ENCODE measurements at regions not wholly inside any gene's neighbourhood (a gene's known extent, or its start where the extent isn't known, plus 50 kb on each side); places are given as distances from the start of the nearest gene placed in this dataset.

DNA sequence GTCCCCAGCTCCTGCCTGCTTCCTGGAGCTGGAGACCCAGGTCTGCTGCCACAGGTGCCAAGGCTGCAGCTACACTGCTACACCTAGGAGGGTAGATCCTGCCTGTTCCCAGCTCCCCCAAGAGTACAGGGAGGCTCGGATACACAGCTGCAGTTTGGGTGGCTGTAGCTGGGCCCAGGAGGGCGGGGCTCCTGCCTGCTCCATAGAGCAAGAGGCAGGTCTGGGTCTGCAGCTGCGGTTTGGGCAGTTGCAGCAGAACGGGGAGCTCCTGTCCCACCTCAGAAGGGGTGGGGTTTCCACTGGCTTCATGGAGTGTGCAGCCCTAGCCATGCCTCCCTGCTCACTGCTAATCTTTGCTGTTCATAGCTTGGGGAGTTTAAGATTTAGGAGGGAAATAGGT is 199.0 kb downstream of the NUFIP1 start:
- TF ChIP-seq EZH2 (optimal IDR thresholded peaks at IDR 0.05; ENCODE audit: low read depth, low read length) = no peak
- Histone ChIP-seq H3K9ac (ENCODE audit: low read length) (no peak overlapping the region), H3K4me3 (ENCODE audit: low read length) (no peak overlapping the region), H2AFZ (ENCODE audit: low read length) (no peak overlapping the region), H3K36me3 (replicated peaks; ENCODE audit: insufficient read depth, low read length) (no peaks in the 10 kb centered on the region), H3K4me2 (ENCODE audit: low read depth, low read length) (no peak overlapping the region), H3K27me3 (replicated peaks; ENCODE audit: insufficient read depth, low read length) (no peaks in the 10 kb centered on the region), H3F3A (ENCODE audit: insufficient read depth, low read length) (no peaks in the 10 kb centered on the region), H3K27ac (ENCODE audit: low read length) (no peak overlapping the region), H3K9me2 (replicated peaks; ENCODE audit: insufficient read depth, low read length) (no peaks in the 10 kb centered on the region), H3K9me3 (replicated peaks; ENCODE audit: insufficient read depth, low read length) (no peaks in the 10 kb centered on the region), H4K20me1 (ENCODE audit: insufficient read depth, low read length) (no peaks in the 10 kb centered on the region), H3K4me1 (ENCODE audit: low read length) (no peaks in the 10 kb centered on the region), H3K79me2 (ENCODE audit: low read length) (no peaks in the 10 kb centered on the region)
- DNase-seq = no peak

DNA sequence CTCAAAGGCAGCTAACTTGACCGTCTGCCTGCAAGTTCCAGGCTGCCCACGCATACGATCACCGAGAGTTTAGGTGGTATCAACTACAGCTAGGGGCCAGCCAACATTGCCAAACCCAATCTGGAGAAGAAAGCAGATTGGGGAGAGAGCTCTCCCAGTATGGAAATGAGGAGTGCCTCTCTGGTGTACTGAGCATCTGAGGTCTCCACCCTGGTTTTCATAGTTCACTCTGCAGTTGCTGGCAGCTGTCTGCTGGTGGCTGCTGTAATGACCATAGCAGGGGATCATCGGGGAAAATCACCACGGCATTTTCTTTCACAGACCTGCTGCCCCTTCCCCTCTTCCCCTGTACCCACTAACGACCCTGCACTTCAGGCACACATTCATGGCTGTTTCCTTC is 201.7 kb downstream of the NUFIP1 start:
- no peak overlapping the region for H3K4me2 ChIP-seq (ENCODE audit: low read depth, low read length)

DNA sequence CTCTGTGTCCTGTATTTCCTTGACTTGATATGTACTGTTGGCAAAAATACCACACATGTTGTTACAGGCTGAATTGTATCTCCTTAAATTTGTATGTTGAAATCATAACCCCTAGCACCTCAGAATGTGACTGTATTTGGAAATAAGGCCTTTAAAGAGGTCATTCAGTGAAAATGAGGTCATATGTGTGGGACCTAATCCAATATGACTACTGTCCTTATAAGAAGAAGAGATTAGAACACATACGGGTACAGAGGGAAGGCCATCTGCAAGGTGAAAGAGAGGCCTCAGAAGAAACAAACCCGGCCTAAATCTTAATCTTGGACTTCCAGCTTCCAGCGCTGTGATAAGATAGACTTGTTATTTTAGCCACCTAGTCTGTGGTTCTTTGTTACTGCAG is 202.5 kb downstream of the NUFIP1 start:
- H3K79me2 ChIP-seq (ENCODE audit: low read length) = no peaks in the 10 kb centered on the region
- no peak for DNase-seq
- H3K4me3 ChIP-seq (ENCODE audit: low read length) = no peak overlapping the region
- H4K20me1 ChIP-seq (ENCODE audit: insufficient read depth, low read length) = no peaks in the 10 kb centered on the region
- no peaks in the 10 kb centered on the region for H3K27me3 ChIP-seq (replicated peaks; ENCODE audit: insufficient read depth, low read length)
- H3K4me1 ChIP-seq (ENCODE audit: low read length) = no peaks in the 10 kb centered on the region
- H3F3A ChIP-seq (ENCODE audit: insufficient read depth, low read length) = no peaks in the 10 kb centered on the region
- H3K4me2 ChIP-seq (ENCODE audit: low read depth, low read length) = no peak overlapping the region
- TF ChIP-seq, protein P1, sequence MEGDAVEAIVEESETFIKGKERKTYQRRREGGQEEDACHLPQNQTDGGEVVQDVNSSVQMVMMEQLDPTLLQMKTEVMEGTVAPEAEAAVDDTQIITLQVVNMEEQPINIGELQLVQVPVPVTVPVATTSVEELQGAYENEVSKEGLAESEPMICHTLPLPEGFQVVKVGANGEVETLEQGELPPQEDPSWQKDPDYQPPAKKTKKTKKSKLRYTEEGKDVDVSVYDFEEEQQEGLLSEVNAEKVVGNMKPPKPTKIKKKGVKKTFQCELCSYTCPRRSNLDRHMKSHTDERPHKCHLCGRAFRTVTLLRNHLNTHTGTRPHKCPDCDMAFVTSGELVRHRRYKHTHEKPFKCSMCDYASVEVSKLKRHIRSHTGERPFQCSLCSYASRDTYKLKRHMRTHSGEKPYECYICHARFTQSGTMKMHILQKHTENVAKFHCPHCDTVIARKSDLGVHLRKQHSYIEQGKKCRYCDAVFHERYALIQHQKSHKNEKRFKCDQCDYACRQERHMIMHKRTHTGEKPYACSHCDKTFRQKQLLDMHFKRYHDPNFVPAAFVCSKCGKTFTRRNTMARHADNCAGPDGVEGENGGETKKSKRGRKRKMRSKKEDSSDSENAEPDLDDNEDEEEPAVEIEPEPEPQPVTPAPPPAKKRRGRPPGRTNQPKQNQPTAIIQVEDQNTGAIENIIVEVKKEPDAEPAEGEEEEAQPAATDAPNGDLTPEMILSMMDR (IDR thresholded peaks at IDR 0.05; ENCODE audit: low read length) = no peak
- TF ChIP-seq EZH2 (optimal IDR thresholded peaks at IDR 0.05; ENCODE audit: low read depth, low read length) (no peak), EZH2phosphoT487 (IDR thresholded peaks at IDR 0.05; ENCODE audit: low read length) (no peak)
- H3K9me2 ChIP-seq (replicated peaks; ENCODE audit: insufficient read depth, low read length) = no peaks in the 10 kb centered on the region
- no peak overlapping the region for H3K9ac ChIP-seq (ENCODE audit: low read length)
- H3K27ac ChIP-seq (ENCODE audit: low read length) = no peak overlapping the region
- H3K36me3 ChIP-seq (replicated peaks; ENCODE audit: insufficient read depth, low read length) = no peaks in the 10 kb centered on the region
- H2AFZ ChIP-seq (ENCODE audit: low read length) = no peak overlapping the region
- no peaks in the 10 kb centered on the region for H3K9me3 ChIP-seq (replicated peaks; ENCODE audit: insufficient read depth, low read length)

More for the DNA sequence above, 201.7 kb downstream of the NUFIP1 start:
- H3K4me1 ChIP-seq (ENCODE audit: low read length) = no peaks in the 10 kb centered on the region
- H4K20me1 ChIP-seq (ENCODE audit: insufficient read depth, low read length) = no peaks in the 10 kb centered on the region
- no peaks in the 10 kb centered on the region for H3K27me3 ChIP-seq (replicated peaks; ENCODE audit: insufficient read depth, low read length)
- no peaks in the 10 kb centered on the region for H3K9me2 ChIP-seq (replicated peaks; ENCODE audit: insufficient read depth, low read length)
- no peak overlapping the region for H3K9ac ChIP-seq (ENCODE audit: low read length)
- H3K9me3 ChIP-seq (replicated peaks; ENCODE audit: insufficient read depth, low read length) = no peaks in the 10 kb centered on the region
- H3K4me3 ChIP-seq (ENCODE audit: low read length) = no peak overlapping the region
- H2AFZ ChIP-seq (ENCODE audit: low read length) = no peak overlapping the region
- no peak for DNase-seq
- no peak overlapping the region for H3K27ac ChIP-seq (ENCODE audit: low read length)
- no peaks in the 10 kb centered on the region for H3K79me2 ChIP-seq (ENCODE audit: low read length)
- no peaks in the 10 kb centered on the region for H3K36me3 ChIP-seq (replicated peaks; ENCODE audit: insufficient read depth, low read length)
- no peaks in the 10 kb centered on the region for H3F3A ChIP-seq (ENCODE audit: insufficient read depth, low read length)
- TF ChIP-seq, protein P1 (IDR thresholded peaks at IDR 0.05; ENCODE audit: low read length) = no peak
- no peak for TF ChIP-seq EZH2 (optimal IDR thresholded peaks at IDR 0.05; ENCODE audit: low read depth, low read length)
- no peak for TF ChIP-seq EZH2phosphoT487 (IDR thresholded peaks at IDR 0.05; ENCODE audit: low read length)

DNA sequence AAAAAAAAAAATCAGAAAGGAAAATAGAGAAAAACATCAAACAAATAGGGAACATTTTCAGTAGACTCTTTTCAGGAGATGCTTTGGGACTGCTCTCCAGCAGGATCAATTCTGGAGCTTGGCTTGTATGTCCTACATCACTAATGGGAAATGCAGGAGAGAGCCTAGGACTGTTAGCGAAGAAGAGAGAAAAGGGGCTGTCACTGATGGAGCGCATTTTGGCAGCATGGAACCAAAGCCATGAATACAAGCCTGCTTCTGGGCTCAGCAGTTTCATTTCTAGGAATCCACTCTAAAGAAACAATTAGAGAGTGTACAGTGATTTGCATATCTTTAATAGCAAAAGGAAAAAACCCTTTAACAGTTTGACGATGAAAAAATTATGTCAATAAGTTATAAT is 203.9 kb downstream of the NUFIP1 start:
- no peak for TF ChIP-seq EZH2 (optimal IDR thresholded peaks at IDR 0.05; ENCODE audit: low read depth, low read length)
- no peak for TF ChIP-seq EZH2phosphoT487 (IDR thresholded peaks at IDR 0.05; ENCODE audit: low read length)
- TF ChIP-seq, protein P1 (IDR thresholded peaks at IDR 0.05; ENCODE audit: low read length) = no peak
- no peaks in the 10 kb centered on the region for H3K36me3 ChIP-seq (replicated peaks; ENCODE audit: insufficient read depth, low read length)
- no peak overlapping the region for H2AFZ ChIP-seq (ENCODE audit: low read length)
- H3K9me3 ChIP-seq (replicated peaks; ENCODE audit: insufficient read depth, low read length) = no peaks in the 10 kb centered on the region
- H3K9ac ChIP-seq (ENCODE audit: low read length) = no peak overlapping the region
- no peak overlapping the region for H3K4me2 ChIP-seq (ENCODE audit: low read depth, low read length)
- no peaks in the 10 kb centered on the region for H3K79me2 ChIP-seq (ENCODE audit: low read length)
- no peaks in the 10 kb centered on the region for H3K9me2 ChIP-seq (replicated peaks; ENCODE audit: insufficient read depth, low read length)
- H3F3A ChIP-seq (ENCODE audit: insufficient read depth, low read length) = no peaks in the 10 kb centered on the region
- H3K27ac ChIP-seq (ENCODE audit: low read length) = no peak overlapping the region
- H3K4me3 ChIP-seq (ENCODE audit: low read length) = no peak overlapping the region
- no peaks in the 10 kb centered on the region for H4K20me1 ChIP-seq (ENCODE audit: insufficient read depth, low read length)
- H3K27me3 ChIP-seq (replicated peaks; ENCODE audit: insufficient read depth, low read length) = no peaks in the 10 kb centered on the region
- no peaks in the 10 kb centered on the region for H3K4me1 ChIP-seq (ENCODE audit: low read length)
- no peak for DNase-seq
